Osteoblast (primary cell): ENCODE measurements at regions not wholly inside any gene's neighbourhood (a gene's known extent, or its start where the extent isn't known, plus 50 kb on each side); places are given as distances from the start of the nearest gene placed in this dataset.

Experiments used
- DNase-seq: peaks from one replicate; pipeline ENCODE4 v3.0.0; 2011; ENCODE audit warnings: low spot score, mixed read lengths; ENCODE audit not compliant: insufficient read length; ENCODE audit errors: missing footprints
- H2AFZ ChIP-seq: 2 replicates; pipeline ENCODE4 v1.6.0; 2011; ENCODE audit warnings: mild to moderate bottlenecking, low read length
- H3K27ac ChIP-seq: 2 replicates; pipeline ENCODE4 v1.5.1; 2011; ENCODE audit warnings: mild to moderate bottlenecking, low read depth, low read length, moderate library complexity
- H3K27me3 ChIP-seq: 2 replicates; pipeline ENCODE4 v1.6.0; 2012; ENCODE audit warnings: mild to moderate bottlenecking, control low read depth, inconsistent platforms, low read length, moderate library complexity; ENCODE audit not compliant: insufficient read depth
- H3K36me3 ChIP-seq: 2 replicates; pipeline ENCODE4 v1.5.1; 2011; ENCODE audit warnings: mild to moderate bottlenecking, low read length, control low read depth, moderate library complexity; ENCODE audit not compliant: insufficient read depth
- H3K4me1 ChIP-seq: 2 replicates; pipeline ENCODE4 v1.5.1; 2011; ENCODE audit warnings: mild to moderate bottlenecking, low read length, control low read depth, moderate library complexity; ENCODE audit not compliant: insufficient read depth
- H3K4me2 ChIP-seq: 2 replicates; pipeline ENCODE4 v1.6.0; 2011; ENCODE audit warnings: mild to moderate bottlenecking, low read length; ENCODE audit not compliant: insufficient read depth
- H3K4me3 ChIP-seq: fragments of 200-600 bp; sonication (generic); 3 replicates; pipeline ENCODE4 v1.5.1; 2012; ENCODE audit warnings: mild to moderate bottlenecking, low read length, inconsistent platforms; ENCODE audit not compliant: insufficient read depth
- H3K79me2 ChIP-seq: 2 replicates; pipeline ENCODE4 v1.6.0; 2012; ENCODE audit warnings: mild to moderate bottlenecking, low read length, control low read depth, inconsistent platforms; ENCODE audit not compliant: insufficient read depth
- H3K9me3 ChIP-seq: 2 replicates; pipeline ENCODE4 v1.5.1; 2011; ENCODE audit warnings: low read depth, low read length, control low read depth
- H4K20me1 ChIP-seq: 2 replicates; pipeline ENCODE4 v1.6.0; 2012; ENCODE audit warnings: mild to moderate bottlenecking, low read length, control low read depth; ENCODE audit not compliant: insufficient read depth
- TF ChIP-seq, protein P1 (sequence below): IDR thresholded peaks from 2 replicates; pipeline ENCODE4 v1.5.1; 2011; ENCODE audit warnings: mild to moderate bottlenecking, low read depth, low read length, moderate library complexity; ENCODE audit errors: extremely low read depth

DNA sequence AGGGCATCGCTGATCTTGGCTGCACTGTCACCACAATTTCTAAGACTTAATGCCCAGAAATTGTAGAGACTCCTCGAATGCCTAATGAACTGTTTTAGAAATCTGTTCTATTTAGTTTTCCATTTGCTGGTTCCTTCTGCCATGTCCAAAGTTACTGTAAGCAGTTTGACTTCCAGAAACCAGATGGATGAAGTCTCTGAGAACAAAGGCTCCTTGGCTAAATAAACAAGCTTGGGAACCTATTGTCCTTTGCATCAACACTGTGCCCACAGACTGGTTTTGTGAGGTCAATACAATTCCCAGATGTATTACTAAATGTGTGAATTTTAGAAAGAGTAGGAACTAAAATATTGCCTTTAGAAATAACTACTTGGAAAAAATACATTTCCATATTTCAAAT is 600.2 kb downstream of the NYAP2 start:
- Histone ChIP-seq H3K9me3 (no peaks in the 10 kb centered on the region), H3K27me3 (no peaks in the 10 kb centered on the region), H3K79me2 (no peaks in the 10 kb centered on the region), H3K4me3 (no peak overlapping the region), H3K4me2 (no peak overlapping the region), H3K36me3 (no peaks in the 10 kb centered on the region), H4K20me1 (no peaks in the 10 kb centered on the region), H3K27ac (no peak overlapping the region), H2AFZ (no peak overlapping the region), H3K4me1 (peaks cover 23% of the 10 kb centered on the region)
- TF ChIP-seq, protein P1, sequence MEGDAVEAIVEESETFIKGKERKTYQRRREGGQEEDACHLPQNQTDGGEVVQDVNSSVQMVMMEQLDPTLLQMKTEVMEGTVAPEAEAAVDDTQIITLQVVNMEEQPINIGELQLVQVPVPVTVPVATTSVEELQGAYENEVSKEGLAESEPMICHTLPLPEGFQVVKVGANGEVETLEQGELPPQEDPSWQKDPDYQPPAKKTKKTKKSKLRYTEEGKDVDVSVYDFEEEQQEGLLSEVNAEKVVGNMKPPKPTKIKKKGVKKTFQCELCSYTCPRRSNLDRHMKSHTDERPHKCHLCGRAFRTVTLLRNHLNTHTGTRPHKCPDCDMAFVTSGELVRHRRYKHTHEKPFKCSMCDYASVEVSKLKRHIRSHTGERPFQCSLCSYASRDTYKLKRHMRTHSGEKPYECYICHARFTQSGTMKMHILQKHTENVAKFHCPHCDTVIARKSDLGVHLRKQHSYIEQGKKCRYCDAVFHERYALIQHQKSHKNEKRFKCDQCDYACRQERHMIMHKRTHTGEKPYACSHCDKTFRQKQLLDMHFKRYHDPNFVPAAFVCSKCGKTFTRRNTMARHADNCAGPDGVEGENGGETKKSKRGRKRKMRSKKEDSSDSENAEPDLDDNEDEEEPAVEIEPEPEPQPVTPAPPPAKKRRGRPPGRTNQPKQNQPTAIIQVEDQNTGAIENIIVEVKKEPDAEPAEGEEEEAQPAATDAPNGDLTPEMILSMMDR: no peak
- no peak for DNase-seq

DNA sequence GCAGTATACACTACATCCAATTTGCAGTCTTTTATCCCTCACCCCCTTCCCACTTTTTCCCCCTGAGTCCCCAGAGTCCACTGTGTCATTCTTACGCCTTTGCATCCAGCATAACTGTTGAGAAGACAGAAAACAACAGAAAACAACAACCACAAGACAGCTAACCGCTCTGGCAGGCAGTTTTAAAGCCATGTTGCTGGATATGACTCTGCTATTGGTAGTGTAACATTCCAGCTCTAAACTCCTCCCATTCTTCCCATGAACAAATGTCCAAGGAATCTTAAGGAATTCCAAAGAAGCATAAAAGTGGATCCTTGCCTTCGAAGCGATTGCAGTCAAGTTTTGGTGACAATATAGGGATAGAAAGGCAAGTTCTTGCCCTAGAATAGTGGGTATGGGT is 599.1 kb downstream of the NYAP2 start:
- DNase-seq: no peak
- TF ChIP-seq, protein P1: no peak

DNA sequence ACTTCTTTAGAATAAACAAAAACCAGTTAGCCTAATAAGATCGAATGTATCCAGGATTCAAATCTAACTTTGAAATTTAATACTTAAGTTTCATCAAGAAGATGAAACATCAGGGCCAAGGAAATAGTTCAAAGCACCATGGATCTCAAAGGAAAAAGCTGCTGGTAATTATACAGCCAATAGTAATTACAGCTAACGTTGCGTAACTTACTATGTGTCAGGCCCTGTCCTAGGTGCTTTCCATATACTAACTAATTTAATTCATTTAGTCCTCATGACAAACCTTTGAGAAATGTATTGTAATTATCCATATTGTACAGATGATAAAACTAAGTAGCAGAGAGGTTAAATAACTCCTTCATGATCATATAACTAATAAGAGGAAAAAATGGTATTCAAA is 598.6 kb downstream of the NYAP2 start:
- H4K20me1 ChIP-seq: no peaks in the 10 kb centered on the region
- no peak overlapping the region for H3K4me3 ChIP-seq
- H3K27ac ChIP-seq: no peak overlapping the region
- H3K79me2 ChIP-seq: no peaks in the 10 kb centered on the region
- H3K36me3 ChIP-seq: no peaks in the 10 kb centered on the region
- no peak for DNase-seq
- no peak overlapping the region for H2AFZ ChIP-seq
- H3K27me3 ChIP-seq: no peaks in the 10 kb centered on the region
- peaks cover 27% of the 10 kb centered on the region for H3K4me1 ChIP-seq
- TF ChIP-seq, protein P1: no peak
- no peaks in the 10 kb centered on the region for H3K9me3 ChIP-seq
- no peak overlapping the region for H3K4me2 ChIP-seq

More for the DNA sequence above, 599.1 kb downstream of the NYAP2 start:
- Histone ChIP-seq H3K36me3 (no peaks in the 10 kb centered on the region), H3K4me3 (no peak overlapping the region), H3K27me3 (no peaks in the 10 kb centered on the region), H3K4me2 (no peak overlapping the region), H3K4me1 (peaks cover 25% of the 10 kb centered on the region), H3K27ac (no peak overlapping the region), H3K9me3 (no peaks in the 10 kb centered on the region), H2AFZ (no peak overlapping the region), H3K79me2 (no peaks in the 10 kb centered on the region), H4K20me1 (no peaks in the 10 kb centered on the region)

DNA sequence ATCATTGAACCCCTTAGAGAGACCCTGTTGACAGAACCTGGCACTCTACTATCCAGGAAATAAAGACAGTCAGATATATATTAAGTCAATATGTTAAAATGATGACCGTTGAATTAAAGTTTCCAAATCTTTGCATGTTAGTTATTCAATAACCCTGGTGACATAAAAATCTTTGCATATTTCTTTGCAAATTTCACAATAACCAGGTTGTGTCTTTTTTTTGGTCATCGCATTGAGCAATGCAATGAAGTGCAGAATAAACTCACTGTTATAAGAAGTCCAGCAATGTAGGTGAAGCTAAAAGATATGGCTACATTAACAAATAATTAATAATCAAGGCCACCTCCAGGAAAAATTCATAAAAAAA is 596.9 kb downstream of the NYAP2 start:
- Histone ChIP-seq H3K79me2 (no peaks in the 10 kb centered on the region), H3K4me1 (peaks cover 25% of the 10 kb centered on the region), H3K4me2 (peak overlapping the region; percentile 30), H4K20me1 (no peaks in the 10 kb centered on the region), H3K9me3 (no peaks in the 10 kb centered on the region), H3K27me3 (no peaks in the 10 kb centered on the region), H3K27ac (peak overlapping the region; percentile 64), H3K4me3 (no peak overlapping the region), H3K36me3 (no peaks in the 10 kb centered on the region), H2AFZ (no peak overlapping the region)
- DNase-seq: no peak
- TF ChIP-seq, protein P1: no peak
